PC-3 (cell line): ENCODE measurements at regions not wholly inside any gene's neighbourhood (a gene's known extent, or its start where the extent isn't known, plus 50 kb on each side); places are given as distances from the start of the nearest gene placed in this dataset.

ENCODE experiments used
- CTCF ChIP-seq: fragments of 300-600 bp; sonication (generic); conservative IDR thresholded peaks from 2 replicates; pipeline ENCODE4 v1.5.1; 2017; ENCODE audit warnings: antibody characterized with exemption, low read depth, mild to moderate bottlenecking, low read length
- EZH2 ChIP-seq: fragments of 300-600 bp; sonication (generic); IDR thresholded peaks from one replicate; pipeline ENCODE4 v1.6.1; 2017; ENCODE audit warnings: antibody characterized with exemption, mild to moderate bottlenecking, low read length; ENCODE audit not compliant: unreplicated experiment

GRCh38 chr9:118686959-118687358, 682.3 kb downstream of the BRINP1 start:
- TF ChIP-seq CTCF (no peak), EZH2 (no peak)
